DMS 273 treated with DMSO at 0.1 percent for 48 hours (cell line): ENCODE measurements at regions not wholly inside any gene's neighbourhood (a gene's known extent, or its start where the extent isn't known, plus 50 kb on each side); places are given as distances from the start of the nearest gene placed in this dataset.

Source experiments
- DNase-seq: peaks from one replicate; lab custom pipeline; 2025; lab: John Stamatoyannopoulos, UW

DNA sequence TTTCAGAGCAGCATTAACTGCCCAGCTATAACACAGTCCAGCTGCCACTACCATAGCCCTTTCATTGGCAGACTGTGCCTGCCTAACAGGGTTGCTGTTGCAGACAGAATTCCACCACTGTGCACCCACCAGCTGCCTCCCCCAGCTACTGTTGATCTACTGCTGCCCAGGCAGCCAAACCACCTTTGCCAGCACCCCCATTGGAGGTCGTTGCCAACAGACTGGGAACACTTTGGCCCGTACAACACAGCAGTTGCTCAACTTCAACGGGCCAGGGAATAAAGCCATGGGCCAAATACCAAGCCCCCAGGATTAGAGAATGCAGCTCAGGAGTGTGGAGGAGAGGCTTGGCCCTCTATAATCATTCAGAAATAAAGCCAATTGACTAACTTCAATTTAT, 473.6 kb downstream of the CDH11 start:
- DNase-seq, result no peak

DNA sequence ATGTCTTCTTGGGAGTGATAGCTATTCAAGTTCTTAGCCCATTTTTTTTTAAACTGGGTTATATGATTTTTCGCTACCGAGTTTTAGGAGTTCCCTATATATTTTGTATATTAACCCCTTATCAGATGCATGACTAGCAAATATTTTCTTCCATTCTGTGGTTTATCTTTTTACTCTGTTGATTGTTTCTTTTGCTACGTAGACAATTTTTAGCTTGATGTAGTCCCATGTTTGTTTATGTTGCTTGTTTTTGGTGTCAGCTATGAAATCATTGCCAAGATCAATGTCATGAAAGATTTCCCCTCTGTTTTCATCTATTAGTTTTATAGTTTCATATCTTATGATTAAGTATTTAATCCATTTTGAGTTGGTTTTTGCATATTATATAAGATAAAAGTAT, 480.5 kb downstream of the CDH11 start:
- no peak for DNase-seq

DNA sequence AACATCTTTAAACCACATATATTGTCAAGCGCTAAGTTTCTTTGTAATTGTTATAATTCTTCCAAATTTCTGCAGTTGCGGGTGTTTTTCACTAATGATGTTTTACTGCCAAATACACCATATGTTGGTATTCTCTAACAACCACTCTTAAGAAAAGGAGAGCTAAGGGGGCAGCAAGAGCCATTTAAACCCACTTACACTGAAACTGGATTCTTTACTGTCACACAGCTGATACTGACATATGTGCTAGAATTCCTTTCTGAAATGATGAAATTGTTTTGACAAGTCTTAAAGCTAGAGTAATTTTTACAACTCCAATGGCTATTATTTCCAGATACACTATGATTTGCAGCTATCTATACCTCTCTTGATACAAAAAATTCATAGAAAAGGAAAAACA, 483.1 kb downstream of the CDH11 start:
- peak; percentile 14 for DNase-seq

DNA sequence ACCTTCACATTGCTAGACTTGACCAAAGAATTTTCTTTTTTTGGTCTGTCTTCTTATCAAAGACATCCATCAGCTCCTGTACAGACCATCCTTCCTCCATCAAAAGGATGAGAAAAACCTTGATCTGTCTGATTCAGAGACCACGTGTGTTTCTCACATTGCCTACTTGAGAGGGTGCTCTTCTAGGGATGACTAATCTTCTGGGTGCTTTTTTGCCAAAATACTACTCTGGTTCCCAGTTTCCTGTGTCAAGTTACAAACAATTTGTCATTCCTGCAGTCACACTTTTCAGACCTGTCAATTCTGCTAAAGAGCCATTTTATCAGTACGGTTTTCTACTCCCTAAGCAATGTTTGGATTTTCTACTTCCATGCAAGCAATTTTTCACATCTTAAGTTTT, 492.2 kb downstream of the CDH11 start:
- DNase-seq, result no peak

DNA sequence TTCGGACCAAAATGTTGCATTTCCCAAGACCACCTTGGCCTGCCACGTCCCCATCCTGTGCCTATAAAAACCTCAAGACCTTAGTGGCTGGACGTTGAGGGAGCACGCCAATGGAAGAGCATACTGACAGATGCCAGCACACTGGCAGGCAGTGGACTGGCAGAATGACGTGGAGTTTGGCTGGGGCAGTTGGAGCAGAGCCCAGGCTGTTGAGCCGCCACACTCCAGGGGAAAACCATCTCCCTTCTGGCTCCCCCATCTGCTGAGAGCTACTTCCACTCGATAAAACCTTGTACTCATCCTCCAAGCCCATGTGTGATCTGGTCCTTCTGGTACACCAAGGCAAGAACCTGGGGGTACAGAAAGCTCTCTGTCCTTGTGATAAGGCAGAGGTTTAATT, 494.1 kb downstream of the CDH11 start:
- peak; percentile 97 for DNase-seq

DNA sequence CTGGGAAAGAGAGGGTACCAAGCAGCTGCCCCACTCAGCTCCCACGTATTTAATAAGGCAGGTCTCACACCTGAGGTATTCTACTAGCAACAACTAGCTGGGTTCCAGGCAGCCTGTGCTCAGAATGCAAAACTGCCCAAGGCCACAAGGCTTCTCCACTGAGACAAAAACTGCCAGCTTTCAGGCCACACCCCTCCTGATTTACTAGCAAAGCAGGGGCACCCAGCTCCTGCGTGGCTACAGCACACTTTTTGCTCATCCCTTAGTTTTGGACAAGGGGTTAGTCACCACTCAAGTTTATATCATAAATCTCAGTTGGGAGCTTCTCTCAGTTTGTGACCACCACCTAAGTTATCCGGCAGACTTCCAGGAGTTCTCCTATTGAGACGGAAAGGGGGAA, 494.6 kb downstream of the CDH11 start:
- DNase-seq, result peak; percentile 81

DNA sequence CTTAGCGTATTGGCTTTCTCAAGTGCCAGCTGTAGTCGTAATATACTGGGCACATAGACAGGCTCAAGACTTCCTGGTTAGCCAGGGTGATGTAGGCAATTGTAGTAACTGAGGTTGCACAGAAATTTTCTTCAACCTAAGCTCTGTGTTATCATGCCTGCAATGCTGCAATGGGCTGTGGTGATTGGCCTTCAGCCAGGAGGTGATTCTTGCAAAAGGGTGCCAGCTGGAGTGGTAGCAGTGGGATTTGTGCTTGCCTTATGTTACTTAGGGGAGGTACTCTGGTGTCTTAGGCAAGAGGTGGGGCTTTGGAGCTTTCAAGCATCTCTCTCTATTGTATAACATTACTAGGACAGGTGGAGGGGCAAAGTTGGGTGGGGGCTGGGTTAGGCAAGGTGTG, 495.1 kb downstream of the CDH11 start:
- DNase-seq, result peak; percentile 98

- no peak for DNase-seq
These were observed 500.2 kb downstream of the CDH11 start for GRCh38 chr16:64621616-64622015.

DNA sequence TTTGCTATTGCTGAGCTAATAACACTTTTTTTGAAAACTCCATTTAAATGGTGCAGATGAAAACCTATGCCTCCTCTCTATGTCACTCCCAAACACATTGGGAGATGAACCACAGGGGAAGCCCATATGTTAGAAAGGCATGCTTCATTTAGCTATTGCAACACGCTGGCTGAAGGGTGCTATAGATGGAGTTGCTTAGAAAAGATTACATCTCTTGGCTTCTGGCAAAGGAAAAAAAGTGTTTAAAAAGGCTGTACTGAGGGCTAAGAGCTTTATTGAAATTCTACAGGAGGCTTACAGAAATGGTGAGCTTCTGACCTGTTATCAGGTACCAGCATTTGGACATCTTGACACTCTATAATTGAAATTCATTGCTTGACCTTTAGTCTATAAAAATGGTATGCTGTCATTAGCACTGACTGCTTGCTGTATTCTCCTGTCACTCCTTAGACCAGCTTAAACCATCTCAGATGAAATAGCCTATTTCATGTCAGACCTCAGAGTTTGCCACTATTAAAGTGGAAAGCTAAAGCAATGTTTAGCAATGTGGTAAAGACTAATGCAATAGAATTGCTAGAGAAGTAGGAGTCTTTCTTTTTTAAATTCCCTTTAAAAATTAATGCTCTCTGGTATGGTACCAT, 503.9 kb downstream of the CDH11 start:
- peak; percentile 57 for DNase-seq

- DNase-seq, result peak; percentile 84
These were observed 506.1 kb downstream of the CDH11 start for GRCh38 chr16:64615630-64616280.

- no peak for DNase-seq
These were observed 525.7 kb downstream of the CDH11 start for GRCh38 chr16:64596196-64596595.

DNA sequence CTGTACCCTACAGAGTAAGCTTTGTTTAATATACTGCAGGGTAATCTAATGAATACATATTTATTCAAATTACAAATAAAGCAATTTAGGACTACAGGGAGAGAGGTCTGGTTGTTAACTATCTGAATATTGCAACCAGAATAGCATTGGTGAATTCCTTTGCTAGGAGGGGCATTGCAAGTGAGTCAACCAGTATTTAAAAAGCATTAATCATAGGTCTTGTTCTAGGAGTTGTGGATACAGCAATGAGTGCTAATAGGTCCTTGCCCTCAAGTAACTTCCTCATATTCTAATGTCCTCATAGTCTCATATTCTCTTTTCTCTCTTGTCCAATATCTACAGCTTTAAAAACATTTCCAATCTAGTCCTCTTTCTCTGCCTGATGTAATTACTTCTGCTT, 531.4 kb downstream of the CDH11 start:
- no peak for DNase-seq

- no peak for DNase-seq
These were observed 532.0 kb downstream of the CDH11 start for GRCh38 chr16:64589836-64590235.

DNA sequence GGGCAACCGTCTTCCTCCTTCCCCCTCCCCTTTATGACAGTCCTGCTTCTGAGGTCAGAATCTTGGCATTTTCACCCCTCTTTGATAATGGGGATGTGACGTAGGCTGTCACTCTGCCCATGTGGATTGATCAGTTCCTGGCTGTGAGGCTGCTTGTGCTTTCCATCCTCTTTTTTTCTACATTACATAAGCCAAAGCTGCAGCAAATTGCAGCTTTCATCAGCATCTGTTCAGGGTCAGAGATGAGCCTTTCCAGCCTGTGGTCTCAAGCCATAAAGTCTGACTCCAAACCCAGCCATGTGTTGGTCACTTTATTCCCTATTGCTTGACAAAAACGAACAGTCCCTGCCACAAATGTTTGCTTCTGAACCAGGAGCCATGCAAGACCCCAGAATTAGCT, 535.1 kb downstream of the CDH11 start:
- peak; percentile 3 for DNase-seq

- DNase-seq, result no peak
These were observed 536.5 kb downstream of the CDH11 start for GRCh38 chr16:64585367-64585766.

DNA sequence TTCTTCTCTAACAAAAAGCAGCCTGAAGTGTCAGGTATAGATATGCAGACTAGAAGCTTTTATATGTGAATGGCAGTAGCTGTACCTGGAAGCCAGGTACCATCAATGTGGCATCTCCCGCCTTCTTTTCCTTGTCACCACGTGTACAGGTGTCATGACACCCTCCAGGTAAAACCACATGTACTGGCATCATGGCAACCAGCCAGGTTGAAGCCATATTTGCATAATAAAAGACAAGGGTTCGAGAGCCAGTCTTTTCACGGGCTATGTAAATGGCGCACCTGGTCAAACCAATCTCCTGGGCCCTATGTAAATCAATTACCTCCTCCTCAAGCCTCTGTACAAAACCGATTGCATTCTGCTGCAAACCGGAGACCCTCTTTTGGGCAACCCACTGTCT, 541.3 kb downstream of the CDH11 start:
- DNase-seq, result no peak

DNA sequence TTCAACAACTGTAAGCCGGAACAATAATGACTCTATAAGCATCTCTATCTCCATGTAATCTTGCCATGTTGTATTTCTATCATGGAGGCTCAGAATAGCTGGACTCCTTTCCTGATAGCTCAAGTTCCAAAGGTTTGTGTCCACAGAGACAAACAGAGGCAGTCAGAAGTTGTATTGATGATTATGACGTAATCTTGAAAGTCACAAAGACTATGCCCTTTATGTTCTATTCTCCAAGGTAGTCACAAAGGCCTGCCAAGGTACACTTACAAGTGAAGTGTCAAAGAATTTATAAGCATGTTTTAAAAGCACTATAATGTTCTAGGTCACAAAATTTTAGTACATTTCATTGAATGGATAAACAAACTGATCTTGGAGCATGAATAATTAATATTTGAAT, 542.2 kb downstream of the CDH11 start:
- DNase-seq, result no peak

GRCh38 chr16:64545768-64546167, 576.1 kb downstream of the CDH11 start:
- DNase-seq, result no peak

- no peak for DNase-seq
These were observed 577.0 kb downstream of the CDH11 start for GRCh38 chr16:64544859-64545258.

DNA sequence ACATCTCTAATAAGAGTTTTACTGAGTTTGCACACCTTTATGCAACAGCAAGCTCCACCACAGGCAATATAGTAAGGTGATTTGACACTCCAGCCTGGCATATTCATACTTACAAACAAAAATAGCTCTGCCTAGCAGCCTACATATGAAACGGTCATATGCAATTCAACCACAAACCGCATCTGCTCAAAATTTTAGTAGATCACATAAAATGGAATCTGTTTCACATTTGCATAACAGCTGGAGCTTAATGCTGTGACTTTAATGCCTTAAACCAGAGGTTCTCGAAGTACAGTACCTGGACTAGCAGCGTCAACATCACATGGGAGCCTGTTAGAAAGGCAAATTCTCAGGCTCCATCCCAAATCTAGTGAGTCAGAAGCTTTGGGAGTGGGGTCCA, 578.4 kb downstream of the CDH11 start:
- no peak for DNase-seq

- no peak for DNase-seq
These were observed 578.8 kb downstream of the CDH11 start for GRCh38 chr16:64543031-64543430.

GRCh38 chr16:64542152-64542551, 579.7 kb downstream of the CDH11 start:
- no peak for DNase-seq

GRCh38 chr16:64541621-64542020, 580.2 kb downstream of the CDH11 start:
- DNase-seq, result no peak

DNA sequence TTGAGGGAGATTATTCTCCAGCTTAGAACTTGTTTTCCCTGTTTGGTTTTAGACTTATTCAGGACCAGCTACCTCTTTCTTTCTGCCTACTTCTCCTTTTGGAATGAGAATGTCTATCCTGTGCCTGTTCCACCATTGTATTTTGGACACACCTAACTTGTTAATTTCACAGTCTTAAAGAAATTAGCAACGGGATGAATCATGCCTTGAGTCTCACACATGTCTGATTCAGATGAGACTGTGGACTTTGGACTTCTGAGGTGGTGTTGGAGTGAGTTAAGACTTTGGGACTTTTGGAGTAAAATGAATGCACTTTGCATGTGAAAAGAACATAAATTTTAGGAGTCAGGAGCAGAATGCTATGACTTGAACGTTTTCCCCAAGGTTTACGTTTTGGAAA, 581.4 kb downstream of the CDH11 start:
- DNase-seq, result no peak
